Activated T-cell treated with anti-CD3 and anti-CD28 coated beads for 1 hour (primary cell): ENCODE measurements at regions not wholly inside any gene's neighbourhood (a gene's known extent, or its start where the extent isn't known, plus 50 kb on each side); places are given as distances from the start of the nearest gene placed in this dataset.
"Not testable (repeated sequence)": the region's sequence is repeated elsewhere in the genome, so short reads cannot be mapped to it uniquely, and the experiment has no call there.

ENCODE experiments used
- DNase-seq: peaks from one replicate; pipeline ENCODE4 v3.0.0-alpha.2; 2020; ENCODE audit warnings: low read depth

DNA sequence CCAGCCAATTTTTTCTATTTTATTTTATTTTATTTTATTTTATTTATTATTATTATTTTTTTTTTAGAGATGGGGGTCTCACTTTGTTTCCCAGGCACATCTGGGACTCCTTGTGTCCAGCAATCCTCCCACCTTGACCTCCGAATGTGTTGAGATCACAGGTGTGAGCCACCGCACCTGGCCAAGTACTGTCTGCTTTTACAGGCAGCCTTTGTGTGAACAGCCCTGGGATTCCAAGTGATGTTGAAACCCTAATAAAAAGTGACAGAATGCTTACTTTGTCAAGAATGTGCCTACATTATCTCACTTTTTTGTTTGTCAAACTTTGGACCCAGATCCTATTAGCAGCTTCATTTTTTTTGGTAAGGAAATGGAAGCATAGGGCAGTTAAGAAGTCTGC lies 220.1 kb upstream of the EDNRB start:
- DNase-seq: no peak

DNA sequence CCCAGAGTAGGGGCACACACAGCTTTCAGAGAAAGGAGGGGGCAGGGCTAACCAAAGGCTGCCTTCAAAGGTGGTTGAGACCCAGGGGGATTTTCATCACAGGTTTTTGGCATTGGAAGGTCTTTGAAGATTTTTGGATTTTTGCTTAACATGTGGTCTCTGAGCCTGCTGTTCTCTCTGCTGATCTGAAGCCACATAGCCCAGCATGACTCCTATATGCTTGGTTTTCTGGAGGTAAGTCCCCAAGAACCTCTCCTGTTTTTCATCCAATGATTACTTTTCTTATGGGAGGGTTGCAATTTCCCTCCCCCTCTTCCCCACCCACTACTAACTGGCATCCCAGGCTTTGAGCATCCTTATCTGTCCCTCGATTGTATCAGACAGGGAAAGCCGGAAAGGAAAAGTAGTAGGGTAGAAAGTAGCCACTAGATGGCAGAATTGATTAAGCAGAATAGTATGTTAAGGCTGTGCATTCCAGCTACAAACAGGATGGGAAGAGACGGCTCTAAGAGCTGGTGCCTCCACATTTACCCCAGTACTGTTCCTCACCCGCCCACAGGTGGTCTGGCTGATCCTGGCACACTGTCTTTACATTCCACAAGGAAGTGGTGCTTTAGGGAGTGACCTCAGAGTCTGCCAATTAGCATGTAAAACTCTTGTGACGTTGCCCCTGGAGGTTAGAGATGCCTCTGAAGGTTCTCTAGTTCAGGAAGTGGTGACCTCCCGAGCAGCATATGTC lies 218.9 kb upstream of the EDNRB start:
- no peak for DNase-seq

DNA sequence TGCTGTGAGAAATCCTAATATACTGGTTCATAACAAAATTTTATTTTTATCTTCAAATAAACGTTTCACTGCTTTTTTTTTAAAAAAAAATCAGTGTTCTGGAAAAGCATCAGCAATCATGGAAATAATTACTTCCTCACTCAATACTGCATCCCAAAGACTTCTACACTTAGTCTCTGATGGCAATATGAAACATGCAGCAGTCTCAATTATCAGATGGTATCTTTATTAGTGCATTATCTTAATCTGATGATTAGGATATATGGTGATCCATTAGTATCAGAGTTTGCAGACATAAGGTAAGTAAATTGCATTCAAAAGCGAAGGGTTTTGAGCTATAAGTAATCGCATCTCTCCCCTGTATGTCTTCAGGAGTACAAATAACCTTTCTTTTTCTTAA lies 218.3 kb upstream of the EDNRB start:
- DNase-seq: no peak

- DNase-seq: no peak
These were observed 214.9 kb upstream of the EDNRB start for GRCh38 chr13:78133511-78133910.

- no peak for DNase-seq
These were observed 213.2 kb upstream of the EDNRB start for GRCh38 chr13:78131811-78132210.

GRCh38 chr13:78131346-78131745 lies 212.7 kb upstream of the EDNRB start:
- DNase-seq: no peak

DNA sequence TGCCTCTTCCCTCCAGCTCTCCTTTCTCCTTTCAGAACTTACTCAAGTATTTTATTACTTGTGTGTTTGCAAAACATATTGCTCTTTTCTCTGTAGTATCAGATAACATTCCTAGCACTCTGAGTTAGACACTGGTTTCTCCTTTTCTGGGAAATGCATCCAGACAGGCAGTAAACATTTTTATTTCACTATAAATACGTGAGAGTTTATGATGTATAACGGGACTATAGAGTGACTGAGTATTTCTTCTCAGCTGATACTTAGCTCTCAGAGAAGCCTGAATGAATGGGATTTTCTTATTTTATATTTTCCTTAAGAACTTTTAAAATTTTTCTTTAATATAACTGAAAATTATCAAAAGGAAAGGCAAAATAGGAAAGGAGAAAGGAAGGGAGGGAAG lies 211.2 kb upstream of the EDNRB start:
- DNase-seq: no peak

- DNase-seq: no peak
These were observed 210.7 kb upstream of the EDNRB start for GRCh38 chr13:78129359-78129758.

GRCh38 chr13:78121459-78122348 lies 203.1 kb upstream of the EDNRB start:
- DNase-seq: no peak

DNA sequence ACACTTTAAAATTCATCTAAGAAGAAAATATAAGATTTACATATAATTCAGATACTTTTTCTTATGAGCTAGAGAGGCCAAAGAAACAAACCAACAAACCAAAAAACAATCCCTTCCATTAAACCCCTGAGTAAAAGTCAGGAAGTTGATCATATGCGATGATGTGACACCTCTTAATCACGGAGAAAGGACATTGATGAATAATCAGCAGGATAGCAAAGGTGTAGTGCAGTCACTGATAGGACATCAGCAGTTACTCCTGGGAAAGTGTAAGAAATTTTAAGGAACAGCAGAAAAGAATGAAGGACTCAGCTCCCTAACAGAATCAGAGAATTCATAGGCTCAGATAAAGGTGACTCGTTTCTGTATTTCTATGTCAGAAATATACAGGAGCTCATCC lies 202.4 kb upstream of the EDNRB start:
- no peak for DNase-seq

GRCh38 chr13:78120144-78120543 lies 201.5 kb upstream of the EDNRB start:
- DNase-seq: not testable (repeated sequence)

DNA sequence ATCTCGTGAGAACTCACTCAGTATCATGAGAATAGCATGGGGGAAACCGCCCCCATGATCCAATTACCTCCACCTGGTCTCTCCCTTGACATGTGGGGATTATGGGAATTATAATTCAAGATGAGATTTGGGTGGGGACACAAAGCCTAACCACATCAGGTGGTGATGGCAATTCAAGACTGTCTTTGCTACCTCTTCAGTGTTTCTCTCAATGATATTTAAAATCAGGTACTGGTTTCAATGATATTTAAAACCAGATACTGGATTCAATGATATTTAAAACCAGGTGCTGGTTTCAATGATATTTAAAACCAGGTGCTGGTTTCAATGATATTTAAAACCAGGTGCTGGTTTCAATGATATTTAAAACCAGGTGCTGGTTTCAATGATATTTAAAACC lies 198.4 kb upstream of the EDNRB start:
- DNase-seq: not testable (repeated sequence)

DNA sequence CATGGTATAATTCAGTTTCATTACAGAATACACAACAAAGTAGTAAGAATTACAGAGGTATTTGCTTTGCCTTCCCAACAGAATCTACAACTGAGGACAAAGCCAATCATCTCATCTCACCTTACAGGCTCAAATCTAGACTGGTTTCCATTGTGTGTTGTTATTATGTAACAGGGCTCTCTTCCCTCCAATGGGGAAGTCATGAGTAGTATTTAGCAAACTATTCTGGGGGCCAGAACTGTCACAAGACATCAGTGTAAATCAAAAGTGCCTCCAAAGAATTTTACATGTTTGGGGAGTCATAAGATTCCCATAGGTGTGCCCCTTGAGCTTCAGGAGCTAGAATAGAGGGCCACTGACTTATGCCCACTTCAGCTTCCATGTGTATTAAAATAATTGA lies 187.0 kb upstream of the EDNRB start:
- no peak for DNase-seq

GRCh38 chr13:78103936-78104335 lies 185.3 kb upstream of the EDNRB start:
- no peak for DNase-seq

GRCh38 chr13:78102741-78103140 lies 184.1 kb upstream of the EDNRB start:
- no peak for DNase-seq

DNA sequence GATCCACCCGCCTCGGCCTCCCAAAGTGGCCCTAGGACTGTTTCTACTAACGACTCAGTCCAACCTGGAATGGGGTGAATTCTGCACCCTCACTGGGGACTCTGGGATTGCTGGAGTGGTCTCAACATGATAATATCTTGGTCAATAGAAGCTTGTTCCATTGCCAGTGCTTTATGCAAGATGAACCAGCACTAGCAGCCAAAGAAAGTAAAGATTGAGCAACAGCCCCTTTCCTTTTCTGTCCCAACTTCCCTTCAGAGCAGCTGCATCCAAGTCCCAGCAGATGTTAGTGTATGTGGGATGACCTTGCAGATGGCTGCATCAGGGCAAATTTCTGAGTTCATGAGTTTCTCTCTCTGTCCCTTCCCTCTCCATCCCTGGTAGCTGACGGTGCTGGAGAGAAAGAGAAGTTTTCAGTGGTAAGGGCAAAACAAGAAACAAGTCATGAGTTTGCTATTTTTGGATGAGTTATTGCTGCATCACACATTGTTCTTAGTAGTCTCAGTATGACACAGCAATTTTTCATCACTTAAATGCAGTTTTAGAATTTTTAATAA lies 183.6 kb upstream of the EDNRB start:
- DNase-seq: no peak

- DNase-seq: no peak
These were observed 181.9 kb upstream of the EDNRB start for GRCh38 chr13:78100486-78100885.

DNA sequence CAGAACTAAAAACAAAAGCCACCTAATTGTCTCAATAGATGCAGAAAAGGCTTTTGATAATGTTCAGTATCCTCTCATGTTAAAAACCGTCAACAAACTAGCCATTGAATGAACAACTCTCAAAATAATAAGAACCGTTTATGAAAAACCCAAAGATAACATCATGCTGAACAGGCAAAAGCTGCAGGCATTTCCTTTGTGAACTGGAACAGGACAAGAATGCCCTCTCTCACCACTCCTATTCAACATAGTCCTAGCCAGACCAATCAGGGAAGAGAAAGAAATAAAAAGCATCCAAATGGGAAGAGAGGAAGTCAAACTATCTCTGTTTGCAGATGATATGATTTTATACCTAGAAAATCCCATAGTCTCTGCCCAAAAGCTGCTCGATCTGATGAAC lies 179.6 kb upstream of the EDNRB start:
- DNase-seq: no peak

DNA sequence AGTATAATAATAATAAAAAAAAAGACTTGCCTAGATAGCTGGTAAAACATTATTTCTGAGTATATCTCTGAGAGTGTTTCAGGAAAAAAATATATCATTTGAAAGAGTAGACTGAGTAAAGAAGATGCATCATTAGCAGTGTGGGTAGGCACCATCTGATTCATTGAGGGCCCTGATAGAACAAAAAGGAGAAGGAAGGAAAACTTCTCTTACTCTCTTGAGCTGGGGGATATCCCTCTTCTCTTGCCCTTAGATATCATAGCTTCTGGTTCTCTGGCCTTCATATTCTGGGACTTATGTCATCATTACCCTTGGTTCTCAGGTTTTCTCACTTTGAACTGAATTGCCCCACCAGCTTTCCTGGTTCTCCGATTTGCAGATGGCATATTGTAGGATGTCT lies 177.6 kb upstream of the EDNRB start:
- DNase-seq: no peak

GRCh38 chr13:78087966-78088678 lies 169.5 kb upstream of the EDNRB start:
- no peak for DNase-seq

- DNase-seq: no peak
These were observed 167.0 kb upstream of the EDNRB start for GRCh38 chr13:78085434-78086225.

- no peak for DNase-seq
These were observed 165.8 kb upstream of the EDNRB start for GRCh38 chr13:78084401-78084800.
